ENCODE measurements at regions not wholly inside any gene's neighbourhood (a gene's known extent, or its start where the extent isn't known, plus 50 kb on each side); places are given as distances from the start of the nearest gene placed in this dataset.

- no peak for TF ChIP-seq POLR2A (IDR thresholded peaks at IDR 0.05; ENCODE audit: low read depth, low read length)
- FAIRE-seq (no peak), DNase-seq (ENCODE audit: insufficient read length, low spot score) (no peak)
Measured at GRCh38 chr2:30078521-30078920, 68.3 kb upstream of the YPEL5 start.

- no peak for DNase-seq (ENCODE audit: insufficient read length, low spot score)
- TF ChIP-seq POLR2A (IDR thresholded peaks at IDR 0.05; ENCODE audit: low read depth, low read length): no peak
- no peak for FAIRE-seq
Measured at GRCh38 chr2:30084915-30085314, 61.9 kb upstream of the YPEL5 start.

- FAIRE-seq (no peak), DNase-seq (ENCODE audit: insufficient read length, low spot score) (no peak)
- no peak for TF ChIP-seq POLR2A (IDR thresholded peaks at IDR 0.05; ENCODE audit: low read depth, low read length)
Measured at GRCh38 chr2:30089171-30089570, 57.6 kb upstream of the YPEL5 start.

GRCh38 chr2:30095402-30095801, 51.4 kb upstream of the YPEL5 start:
- TF ChIP-seq POLR2A (IDR thresholded peaks at IDR 0.05; ENCODE audit: low read depth, low read length): no peak
- DNase-seq (ENCODE audit: insufficient read length, low spot score) (no peak), FAIRE-seq (no peak)

DNA sequence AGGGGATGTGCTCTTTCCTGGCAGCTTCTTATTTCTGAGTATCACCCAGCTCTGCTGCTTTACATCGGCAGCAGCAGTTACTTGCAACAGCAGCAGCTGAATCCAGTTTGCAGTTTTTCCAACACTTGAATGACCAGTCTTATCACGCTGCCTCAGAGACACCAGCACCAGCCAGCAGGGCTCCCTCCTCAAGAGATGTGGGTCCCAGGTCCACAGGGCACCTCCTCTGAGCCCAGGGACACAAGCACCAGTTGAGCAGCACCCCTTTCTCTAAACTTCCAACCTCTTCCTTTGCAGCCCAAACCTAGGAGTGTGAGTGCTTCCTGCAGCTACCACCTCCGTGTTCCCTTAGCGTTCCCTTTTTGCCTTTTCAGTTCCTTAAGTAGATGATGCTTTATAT, 50.4 kb upstream of the YPEL5 start:
- DNase-seq (ENCODE audit: insufficient read length, low spot score): no peak
- no peak for TF ChIP-seq POLR2A (IDR thresholded peaks at IDR 0.05; ENCODE audit: low read depth, low read length)
- no peak for FAIRE-seq

Data from H54 (cell line).